Testis (tissue), 2 donors: ENCODE measurements at regions not wholly inside any gene's neighbourhood (a gene's known extent, or its start where the extent isn't known, plus 50 kb on each side); places are given as distances from the start of the nearest gene placed in this dataset.

Source experiments
- POLR2A ChIP-seq: fragments of 450-650 bp; IDR thresholded peaks from one replicate; pipeline ENCODE4 v1.6.1; 2017; ENCODE audit warnings: antibody characterized with exemption, mild to moderate bottlenecking, moderate library complexity
- TF ChIP-seq, protein P1 (sequence below), 3 experiments: fragments of 450-650 bp in 2 of 3; fragments of 200-600 bp in 1 of 3; sonication (generic) in 1 of 3; IDR thresholded peaks; one replicate each; pipeline ENCODE4 v1.5.1; 2016 to 2019; ENCODE audit warnings: antibody characterized with exemption in 3 of 3, mild to moderate bottlenecking in 2 of 3, moderate library complexity in 1 of 3

DNA sequence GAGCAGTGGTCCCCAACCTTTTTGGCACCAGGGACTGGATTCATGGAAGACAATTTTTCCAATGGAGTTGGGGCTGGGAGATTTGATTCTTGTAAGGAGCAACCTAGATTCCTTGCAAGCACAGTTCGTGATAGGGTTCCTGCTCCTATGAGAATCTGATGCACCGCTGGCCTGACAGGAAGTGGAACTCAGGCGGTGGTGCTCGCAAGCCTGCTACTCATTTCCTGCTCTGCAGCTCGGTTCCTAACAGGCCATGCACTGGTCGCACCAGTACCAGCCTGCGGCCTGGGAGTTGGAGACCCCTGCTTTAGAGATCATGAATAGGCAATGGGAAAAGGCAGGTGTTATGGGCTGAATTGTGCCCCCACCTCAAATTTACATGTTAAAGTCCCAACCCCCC is 131.2 kb downstream of the PFDN4 start:
- TF ChIP-seq, protein P1, sequence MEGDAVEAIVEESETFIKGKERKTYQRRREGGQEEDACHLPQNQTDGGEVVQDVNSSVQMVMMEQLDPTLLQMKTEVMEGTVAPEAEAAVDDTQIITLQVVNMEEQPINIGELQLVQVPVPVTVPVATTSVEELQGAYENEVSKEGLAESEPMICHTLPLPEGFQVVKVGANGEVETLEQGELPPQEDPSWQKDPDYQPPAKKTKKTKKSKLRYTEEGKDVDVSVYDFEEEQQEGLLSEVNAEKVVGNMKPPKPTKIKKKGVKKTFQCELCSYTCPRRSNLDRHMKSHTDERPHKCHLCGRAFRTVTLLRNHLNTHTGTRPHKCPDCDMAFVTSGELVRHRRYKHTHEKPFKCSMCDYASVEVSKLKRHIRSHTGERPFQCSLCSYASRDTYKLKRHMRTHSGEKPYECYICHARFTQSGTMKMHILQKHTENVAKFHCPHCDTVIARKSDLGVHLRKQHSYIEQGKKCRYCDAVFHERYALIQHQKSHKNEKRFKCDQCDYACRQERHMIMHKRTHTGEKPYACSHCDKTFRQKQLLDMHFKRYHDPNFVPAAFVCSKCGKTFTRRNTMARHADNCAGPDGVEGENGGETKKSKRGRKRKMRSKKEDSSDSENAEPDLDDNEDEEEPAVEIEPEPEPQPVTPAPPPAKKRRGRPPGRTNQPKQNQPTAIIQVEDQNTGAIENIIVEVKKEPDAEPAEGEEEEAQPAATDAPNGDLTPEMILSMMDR (IDR thresholded peaks at IDR 0.05) = no peak
- no peak for TF ChIP-seq POLR2A
